CD14-positive monocyte (primary cell): ENCODE measurements at regions not wholly inside any gene's neighbourhood (a gene's known extent, or its start where the extent isn't known, plus 50 kb on each side); places are given as distances from the start of the nearest gene placed in this dataset.

Experiments used
- DNase-seq, 3 donors: peaks; one replicate each; pipeline ENCODE4 v3.0.0-alpha.2; 2011 to 2022
- H2AFZ ChIP-seq: 2 replicates; pipeline ENCODE4 v1.6.0; 2012; ENCODE audit warnings: mild to moderate bottlenecking, low read depth, low read length, inconsistent platforms; ENCODE audit not compliant: insufficient read depth, poor library complexity, severe bottlenecking
- H3K27ac ChIP-seq, 2 donors: 1 replicate in 1 of 2; 2 replicates in 1 of 2; pipeline ENCODE4 v1.5.1; 2012 to 2013; ENCODE audit warnings: low read length in 2 of 2, control low read depth in 1 of 2, inconsistent platforms in 1 of 2, low read depth in 1 of 2, mild to moderate bottlenecking in 1 of 2
- H3K27me3 ChIP-seq, 2 donors: one replicate each; pipeline versions ENCODE4 v1.6.0 to v1.6.1; 2011 to 2013; ENCODE audit warnings: low read length in 2 of 2; ENCODE audit not compliant: control insufficient read depth in 2 of 2, insufficient read depth in 2 of 2
- H3K36me3 ChIP-seq, 2 donors: replicated peaks in 1 of 2; 1 replicate in 1 of 2; 2 replicates in 1 of 2; pipeline versions ENCODE4 v1.5.1 to v1.6.1; 2012 to 2013; ENCODE audit warnings: low read length in 2 of 2, control low read depth in 1 of 2, inconsistent platforms in 1 of 2, mild to moderate bottlenecking in 1 of 2; ENCODE audit not compliant: insufficient read depth in 2 of 2, control insufficient read depth in 1 of 2
- H3K4me1 ChIP-seq, 2 donors: 1 replicate in 1 of 2; 2 replicates in 1 of 2; pipeline versions ENCODE4 v1.5.1 to v1.6.1; 2012 to 2013; ENCODE audit warnings: low read length in 2 of 2, control low read depth in 1 of 2, inconsistent platforms in 1 of 2, mild to moderate bottlenecking in 1 of 2, moderate library complexity in 1 of 2; ENCODE audit not compliant: insufficient read depth in 2 of 2, control insufficient read depth in 1 of 2
- H3K4me2 ChIP-seq: replicated peaks from 2 replicates; pipeline ENCODE3; 2012; ENCODE audit warnings: low read length, moderate library complexity, mild to moderate bottlenecking; ENCODE audit not compliant: poor library complexity, severe bottlenecking; ENCODE audit errors: extremely low read depth
- H3K4me3 ChIP-seq, 3 experiments: fragments of 200-600 bp in 1 of 3; sonication (generic) in 1 of 3; replicated peaks in 1 of 3; 1 replicate in 2 of 3; 2 replicates in 1 of 3; pipeline ENCODE4 v1.5.1; 2011 to 2013; ENCODE audit warnings: low read length in 3 of 3, mild to moderate bottlenecking in 3 of 3, control low read depth in 2 of 3, low read depth in 2 of 3, inconsistent platforms in 1 of 3, moderate library complexity in 1 of 3
- H3K79me2 ChIP-seq: 2 replicates; pipeline ENCODE4 v1.6.0; 2012; ENCODE audit warnings: mild to moderate bottlenecking, control low read depth, inconsistent platforms, low read length, moderate library complexity; ENCODE audit not compliant: insufficient read depth
- H3K9ac ChIP-seq: 2 replicates; pipeline ENCODE4 v1.6.0; 2017; ENCODE audit warnings: low read length, mild to moderate bottlenecking; ENCODE audit not compliant: insufficient read depth, poor library complexity, severe bottlenecking
- H3K9me3 ChIP-seq, 2 donors: replicated peaks in 1 of 2; 1 replicate in 1 of 2; 2 replicates in 1 of 2; pipeline versions ENCODE4 v1.5.1 to v1.6.1; 2012 to 2013; ENCODE audit warnings: low read length in 2 of 2, control low read depth in 1 of 2; ENCODE audit not compliant: control insufficient read depth in 1 of 2, insufficient read depth in 1 of 2
- H4K20me1 ChIP-seq: 2 replicates; pipeline ENCODE4 v1.6.0; 2012; ENCODE audit warnings: mild to moderate bottlenecking, low read length, control low read depth, moderate library complexity; ENCODE audit not compliant: insufficient read depth
- H3K27ac Mint-ChIP-seq, 7 donors: one replicate each; pipeline ENCODE4 v1.8.0; 2020; ENCODE audit warnings: mild to moderate bottlenecking in 7 of 7, mixed read lengths in 7 of 7, moderate library complexity in 6 of 7, inconsistent platforms in 2 of 7
- H3K27me3 Mint-ChIP-seq, 3 donors: one replicate each; pipeline ENCODE4 v1.8.0; 2021 to 2022; ENCODE audit warnings: low read depth in 3 of 3, mild to moderate bottlenecking in 3 of 3, mixed read lengths in 3 of 3, moderate library complexity in 3 of 3, inconsistent platforms in 1 of 3
- H3K36me3 Mint-ChIP-seq, 2 donors: one replicate each; pipeline ENCODE4 v1.8.0; 2020; ENCODE audit warnings: mixed read lengths in 2 of 2, inconsistent platforms in 1 of 2, mild to moderate bottlenecking in 1 of 2
- H3K4me1 Mint-ChIP-seq: one replicate; pipeline ENCODE4 v1.8.0; 2020; ENCODE audit warnings: mild to moderate bottlenecking, mixed read lengths
- H3K4me3 Mint-ChIP-seq, 2 donors: one replicate each; pipeline ENCODE4 v1.8.0; 2020; ENCODE audit warnings: mild to moderate bottlenecking in 2 of 2, mixed read lengths in 2 of 2, moderate library complexity in 1 of 2
- H3K9me3 Mint-ChIP-seq, 7 donors: one replicate each; pipeline ENCODE4 v1.8.0; 2020 to 2022; ENCODE audit warnings: mixed read lengths in 7 of 7, mild to moderate bottlenecking in 6 of 7, moderate library complexity in 6 of 7, inconsistent platforms in 2 of 7
- CTCF ChIP-seq: fragments of 200-600 bp; IDR thresholded peaks from one replicate; pipeline ENCODE4 v1.8.0; 2022; ENCODE audit warnings: antibody characterized with exemption, mild to moderate bottlenecking
- WGBS: methylation state at CpG from one replicate; pipeline ENCODE4 v1.1.5; 2013; ENCODE audit warnings: missing lambda C conversion rate; ENCODE audit not compliant: insufficient coverage; 5-methylcytosine and 5-hydroxymethylcytosine counted together
- intact Hi-C, 2 donors: fragments of 100-400 bp; cut with micrococcal nuclease; formaldehyde crosslinking; loops; one replicate each; pipeline versions ENCODE4 v1.15.0 to v1.15.1; 2023

- H3K36me3 ChIP-seq: no peaks in the 10 kb centered on the region
- no peak for TF ChIP-seq CTCF
- H3K36me3 Mint-ChIP-seq: no peaks in the 10 kb centered on the region
- WGBS: 100% methylated on average over 1 of the region's 1 CpG
- peaks cover 12 to 18% (median 14%) of the 10 kb centered on the region in 3 donors for H3K27me3 Mint-ChIP-seq
- H3K4me1 Mint-ChIP-seq: peaks cover 10% of the 10 kb centered on the region
- no peak overlapping the region for H3K4me3 ChIP-seq
- no peak overlapping the region for H3K9ac ChIP-seq
- H2AFZ ChIP-seq: no peak overlapping the region
- peaks cover 4 to 5% of the 10 kb centered on the region in 2 donors for H3K4me1 ChIP-seq
- no peaks in the 10 kb centered on the region for H3K79me2 ChIP-seq
- no peaks in the 10 kb centered on the region for H3K9me3 ChIP-seq
- H3K9me3 Mint-ChIP-seq: peaks cover 0 to 3% (median 0%) of the 10 kb centered on the region in 7 donors
- H3K27me3 ChIP-seq: peaks cover 10 to 16% of the 10 kb centered on the region in 2 donors
- intact Hi-C loops: no loop called here
- no peak overlapping the region for H3K27ac ChIP-seq
- H3K27ac Mint-ChIP-seq: peak overlapping the region in 1 of 7 donors; percentile 45
- H3K4me3 Mint-ChIP-seq: no peak overlapping the region
- H4K20me1 ChIP-seq: no peaks in the 10 kb centered on the region
- DNase-seq: no peak
- H3K4me2 ChIP-seq: no peak overlapping the region
Observed at GRCh38 chr7:115471891-115472290, 550.0 kb downstream of the MDFIC start.

GRCh38 chr7:115462301-115463015 is 540.6 kb downstream of the MDFIC start:
- 83% methylated on average over 1 of the region's 3 CpGs for whole genome bisulfite sequencing
- H3K9me3 Mint-ChIP-seq: peaks cover 0 to 1% (median 0%) of the 10 kb centered on the region in 7 donors
- DNase-seq: no peak
- no peaks in the 10 kb centered on the region for H3K79me2 ChIP-seq
- H3K9me3 ChIP-seq: no peaks in the 10 kb centered on the region
- no peak overlapping the region for H3K4me3 ChIP-seq
- TF ChIP-seq CTCF: no peak
- H3K4me1 ChIP-seq: no peaks in the 10 kb centered on the region
- no peaks in the 10 kb centered on the region for H3K27me3 ChIP-seq
- intact Hi-C loops: loop anchor here in 1 of 2 donors (10.0 kb wide), 1 partner anchor 62 kb away; no protein-coding TSS in a partner anchor
- H3K4me1 Mint-ChIP-seq: no peaks in the 10 kb centered on the region
- no peak overlapping the region for H3K9ac ChIP-seq
- no peak overlapping the region for H3K27ac Mint-ChIP-seq
- no peak overlapping the region for H3K27ac ChIP-seq
- H3K36me3 ChIP-seq: no peaks in the 10 kb centered on the region
- H3K4me3 Mint-ChIP-seq: no peak overlapping the region
- H2AFZ ChIP-seq: no peak overlapping the region
- H3K27me3 Mint-ChIP-seq: peaks cover 0 to 1% (median 0%) of the 10 kb centered on the region in 3 donors
- H4K20me1 ChIP-seq: no peaks in the 10 kb centered on the region
- H3K36me3 Mint-ChIP-seq: no peaks in the 10 kb centered on the region
- no peak overlapping the region for H3K4me2 ChIP-seq
